ENCODE measurements at regions not wholly inside any gene's neighbourhood (a gene's known extent, or its start where the extent isn't known, plus 50 kb on each side); places are given as distances from the start of the nearest gene placed in this dataset.

- no peak for TF ChIP-seq RFX5 (IDR thresholded peaks at IDR 0.05; ENCODE audit: borderline replicate concordance, low read depth, low read length)
- no peak for TF ChIP-seq SUZ12 (IDR thresholded peaks at IDR 0.05; ENCODE audit: low read length)
- no peak for TF ChIP-seq POLR2A (IDR thresholded peaks at IDR 0.05; ENCODE audit: control extremely low read depth in 1 of 2, low read depth in 2 of 2, low read length in 2 of 2)
- TF ChIP-seq YY1 (IDR thresholded peaks at IDR 0.05; ENCODE audit: low read depth, low read length): no peak
Observed at GRCh38 chr12:125208334-125208733, 143.1 kb downstream of the AACS start.
